NB4 (cell line): ENCODE measurements at regions not wholly inside any gene's neighbourhood (a gene's known extent, or its start where the extent isn't known, plus 50 kb on each side); places are given as distances from the start of the nearest gene placed in this dataset.

Source experiments
- POLR2A ChIP-seq: IDR thresholded peaks from 2 replicates; pipeline ENCODE4 v1.6.1; 2011; ENCODE audit warnings: mild to moderate bottlenecking; ENCODE audit not compliant: insufficient read length; ENCODE audit errors: extremely low read depth
- TF ChIP-seq, protein P1 (sequence below): IDR thresholded peaks from one replicate; pipeline ENCODE4 v1.5.1; 2012; ENCODE audit warnings: low read depth, low read length
- TF ChIP-seq, protein P2 (sequence below): IDR thresholded peaks from 2 replicates; pipeline ENCODE4 v1.6.1; 2011; ENCODE audit warnings: low read depth, low read length

DNA sequence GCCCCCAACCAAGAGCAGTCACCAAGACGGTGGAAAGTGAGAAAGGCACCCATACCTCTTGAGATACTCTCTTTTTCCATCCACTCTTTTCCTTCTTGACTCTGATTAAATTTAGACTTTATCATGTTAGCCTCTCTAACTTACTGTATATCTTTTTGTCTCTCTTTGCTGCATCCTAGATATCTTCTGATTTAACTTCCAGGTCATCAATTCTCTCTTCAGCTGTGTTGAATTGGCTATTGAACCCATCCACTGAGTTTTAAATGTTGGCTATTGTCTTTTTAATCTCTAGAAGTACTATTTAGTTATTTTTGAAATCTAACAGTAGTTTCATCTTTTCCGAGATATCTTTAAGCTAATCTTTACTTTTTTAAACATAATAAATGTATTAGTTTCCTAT is 78.3 kb upstream of the MBOAT2 start:
- TF ChIP-seq, protein P1, sequence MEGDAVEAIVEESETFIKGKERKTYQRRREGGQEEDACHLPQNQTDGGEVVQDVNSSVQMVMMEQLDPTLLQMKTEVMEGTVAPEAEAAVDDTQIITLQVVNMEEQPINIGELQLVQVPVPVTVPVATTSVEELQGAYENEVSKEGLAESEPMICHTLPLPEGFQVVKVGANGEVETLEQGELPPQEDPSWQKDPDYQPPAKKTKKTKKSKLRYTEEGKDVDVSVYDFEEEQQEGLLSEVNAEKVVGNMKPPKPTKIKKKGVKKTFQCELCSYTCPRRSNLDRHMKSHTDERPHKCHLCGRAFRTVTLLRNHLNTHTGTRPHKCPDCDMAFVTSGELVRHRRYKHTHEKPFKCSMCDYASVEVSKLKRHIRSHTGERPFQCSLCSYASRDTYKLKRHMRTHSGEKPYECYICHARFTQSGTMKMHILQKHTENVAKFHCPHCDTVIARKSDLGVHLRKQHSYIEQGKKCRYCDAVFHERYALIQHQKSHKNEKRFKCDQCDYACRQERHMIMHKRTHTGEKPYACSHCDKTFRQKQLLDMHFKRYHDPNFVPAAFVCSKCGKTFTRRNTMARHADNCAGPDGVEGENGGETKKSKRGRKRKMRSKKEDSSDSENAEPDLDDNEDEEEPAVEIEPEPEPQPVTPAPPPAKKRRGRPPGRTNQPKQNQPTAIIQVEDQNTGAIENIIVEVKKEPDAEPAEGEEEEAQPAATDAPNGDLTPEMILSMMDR = no peak
- TF ChIP-seq, protein P2, sequence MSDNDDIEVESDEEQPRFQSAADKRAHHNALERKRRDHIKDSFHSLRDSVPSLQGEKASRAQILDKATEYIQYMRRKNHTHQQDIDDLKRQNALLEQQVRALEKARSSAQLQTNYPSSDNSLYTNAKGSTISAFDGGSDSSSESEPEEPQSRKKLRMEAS = no peak
- no peak for TF ChIP-seq POLR2A
